ENCODE measurements at regions not wholly inside any gene's neighbourhood (a gene's known extent, or its start where the extent isn't known, plus 50 kb on each side); places are given as distances from the start of the nearest gene placed in this dataset.

GRCh38 chr1:172809750-172810149 lies 150.8 kb downstream of the FASLG start:
- Histone ChIP-seq H3K27me3 (ENCODE audit: control insufficient read depth, insufficient read depth, low read length) (no peaks in the 10 kb centered on the region), H3K27ac (ENCODE audit: low read depth, low read length) (no peak overlapping the region), H3K9me3 (ENCODE audit: control insufficient read depth, insufficient read depth, low read length) (peaks cover 7% of the 10 kb centered on the region), H3K4me3 (ENCODE audit: low read depth, low read length) (no peak overlapping the region)
- DNase-seq (ENCODE audit: low read depth, low spot score): no peak
- CTCF ChIA-PET: no interaction called here
- POLR2A ChIA-PET: no interaction called here
- TF ChIP-seq CTCF (IDR thresholded peaks at IDR 0.05; ENCODE audit: low read depth, low read length): no peak

GRCh38 chr1:172810480-172811175 lies 151.7 kb downstream of the FASLG start:
- POLR2A ChIA-PET: no interaction called here
- no peak for TF ChIP-seq CTCF (IDR thresholded peaks at IDR 0.05; ENCODE audit: low read depth, low read length)
- CTCF ChIA-PET: no interaction called here
- H3K27ac ChIP-seq (ENCODE audit: low read depth, low read length): no peak overlapping the region
- DNase-seq (ENCODE audit: low read depth, low spot score): no peak
- no peaks in the 10 kb centered on the region for H3K27me3 ChIP-seq (ENCODE audit: control insufficient read depth, insufficient read depth, low read length)
- H3K9me3 ChIP-seq (ENCODE audit: control insufficient read depth, insufficient read depth, low read length): peaks cover 7% of the 10 kb centered on the region
- H3K4me3 ChIP-seq (ENCODE audit: low read depth, low read length): no peak overlapping the region

- ChIA-PET POLR2A (no interaction called here), CTCF (interaction anchor here (0.6 kb wide), 1 partner anchor 14 kb away, joined by 3 read pairs; no protein-coding TSS in a partner anchor)
Observed at GRCh38 chr1:172811694-172812093, 152.8 kb downstream of the FASLG start.

GRCh38 chr1:172812118-172812517 lies 153.2 kb downstream of the FASLG start:
- no peak overlapping the region for H3K4me3 ChIP-seq (ENCODE audit: low read depth, low read length)
- H3K9me3 ChIP-seq (ENCODE audit: control insufficient read depth, insufficient read depth, low read length): peaks cover 7% of the 10 kb centered on the region
- TF ChIP-seq CTCF (IDR thresholded peaks at IDR 0.05; ENCODE audit: low read depth, low read length): no peak
- no peak for DNase-seq (ENCODE audit: low read depth, low spot score)
- no peak overlapping the region for H3K27ac ChIP-seq (ENCODE audit: low read depth, low read length)
- no peaks in the 10 kb centered on the region for H3K27me3 ChIP-seq (ENCODE audit: control insufficient read depth, insufficient read depth, low read length)
- ChIA-PET CTCF (no interaction called here), POLR2A (no interaction called here)

More at GRCh38 chr1:172811694-172812093, 152.8 kb downstream of the FASLG start:
- no peak for DNase-seq (ENCODE audit: low read depth, low spot score)
- TF ChIP-seq CTCF (IDR thresholded peaks at IDR 0.05; ENCODE audit: low read depth, low read length): no peak
- Histone ChIP-seq H3K4me3 (ENCODE audit: low read depth, low read length) (no peak overlapping the region), H3K27me3 (ENCODE audit: control insufficient read depth, insufficient read depth, low read length) (no peaks in the 10 kb centered on the region), H3K9me3 (ENCODE audit: control insufficient read depth, insufficient read depth, low read length) (peaks cover 7% of the 10 kb centered on the region), H3K27ac (ENCODE audit: low read depth, low read length) (no peak overlapping the region)

GRCh38 chr1:172813330-172813729 lies 154.4 kb downstream of the FASLG start:
- no peak for DNase-seq (ENCODE audit: low read depth, low spot score)
- no peaks in the 10 kb centered on the region for H3K27me3 ChIP-seq (ENCODE audit: control insufficient read depth, insufficient read depth, low read length)
- H3K27ac ChIP-seq (ENCODE audit: low read depth, low read length): no peak overlapping the region
- no peak overlapping the region for H3K4me3 ChIP-seq (ENCODE audit: low read depth, low read length)
- CTCF ChIA-PET: no interaction called here
- POLR2A ChIA-PET: no interaction called here
- peaks cover 7% of the 10 kb centered on the region for H3K9me3 ChIP-seq (ENCODE audit: control insufficient read depth, insufficient read depth, low read length)
- no peak for TF ChIP-seq CTCF (IDR thresholded peaks at IDR 0.05; ENCODE audit: low read depth, low read length)
